ENCODE measurements at regions not wholly inside any gene's neighbourhood (a gene's known extent, or its start where the extent isn't known, plus 50 kb on each side); places are given as distances from the start of the nearest gene placed in this dataset.

- TF ChIP-seq CTCF (IDR thresholded peaks at IDR 0.05; ENCODE audit: low read length) (no peak), EZH2phosphoT487 (IDR thresholded peaks at IDR 0.05; ENCODE audit: low read length) (no peak), EZH2 (optimal IDR thresholded peaks at IDR 0.05; ENCODE audit: low read depth, low read length) (no peak)
Measured at GRCh38 chrX:93404121-93404520, 269.3 kb downstream of the NAP1L3 start.
